ENCODE measurements at regions not wholly inside any gene's neighbourhood (a gene's known extent, or its start where the extent isn't known, plus 50 kb on each side); places are given as distances from the start of the nearest gene placed in this dataset.
"Not testable (repeated sequence)": the region's sequence is repeated elsewhere in the genome, so short reads cannot be mapped to it uniquely, and the experiment has no call there.

GRCh38 chr2:75833386-75833785 lies 122.7 kb upstream of the GCFC2 start:
- no peaks in the 10 kb centered on the region for H3K4me1 ChIP-seq (replicated peaks)
- DNase-seq (ENCODE audit: low spot score): no peak
- H3K27ac ChIP-seq: no peak overlapping the region
- H3K36me3 ChIP-seq: no peaks in the 10 kb centered on the region
- H3K4me3 ChIP-seq: no peak overlapping the region
- no peaks in the 10 kb centered on the region for H3K27me3 ChIP-seq (replicated peaks; ENCODE audit: insufficient read depth)
- H3K9me3 ChIP-seq: no peaks in the 10 kb centered on the region
- WGBS: 28% methylated on average over 2 of the region's 2 CpGs
- TF ChIP-seq POLR2A (IDR thresholded peaks at IDR 0.05): no peak
- TF ChIP-seq CTCF (IDR thresholded peaks at IDR 0.05): no peak
- intact Hi-C loops (cut with DNase I): no loop called here

- H3K27me3 ChIP-seq (replicated peaks; ENCODE audit: insufficient read depth): no peaks in the 10 kb centered on the region
- H3K4me3 ChIP-seq: no peak overlapping the region
- no peaks in the 10 kb centered on the region for H3K36me3 ChIP-seq
- H3K9me3 ChIP-seq: no peaks in the 10 kb centered on the region
- WGBS: 77% methylated on average over 4 of the region's 4 CpGs
- TF ChIP-seq POLR2AphosphoS5 (IDR thresholded peaks at IDR 0.05): no peak
- TF ChIP-seq POLR2A (IDR thresholded peaks at IDR 0.05): no peak
- TF ChIP-seq CTCF (IDR thresholded peaks at IDR 0.05): no peak
- no peak overlapping the region for H3K27ac ChIP-seq
- DNase-seq (ENCODE audit: low spot score): no peak
- intact Hi-C loops (cut with DNase I): no loop called here
- no peaks in the 10 kb centered on the region for H3K4me1 ChIP-seq (replicated peaks)
Observed at GRCh38 chr2:75828826-75829225, 118.1 kb upstream of the GCFC2 start.

GRCh38 chr2:75823515-75823914 lies 112.8 kb upstream of the GCFC2 start:
- H3K36me3 ChIP-seq; H3K4me1 ChIP-seq (replicated peaks); H3K9me3 ChIP-seq; H3K27ac ChIP-seq; DNase-seq (ENCODE audit: low spot score); H3K4me3 ChIP-seq; intact Hi-C loops (cut with DNase I); H3K27me3 ChIP-seq (replicated peaks; ENCODE audit: insufficient read depth): not testable (repeated sequence)
- 100% methylated on average over 1 of the region's 1 CpG for WGBS

- 81% methylated on average over 2 of the region's 2 CpGs for WGBS
- Histone ChIP-seq H3K4me1 (replicated peaks) (no peaks in the 10 kb centered on the region), H3K36me3 (no peaks in the 10 kb centered on the region), H3K9me3 (no peaks in the 10 kb centered on the region), H3K27ac (no peak overlapping the region), H3K4me3 (no peak overlapping the region), H3K27me3 (replicated peaks; ENCODE audit: insufficient read depth) (no peaks in the 10 kb centered on the region)
- DNase-seq (ENCODE audit: low spot score): no peak
- no peak for TF ChIP-seq POLR2A (IDR thresholded peaks at IDR 0.05)
- TF ChIP-seq CTCF (IDR thresholded peaks at IDR 0.05): no peak
- no peak for TF ChIP-seq POLR2AphosphoS5 (IDR thresholded peaks at IDR 0.05)
- intact Hi-C loops (cut with DNase I): no loop called here
Observed at GRCh38 chr2:75822336-75822735, 111.6 kb upstream of the GCFC2 start.

- DNase-seq (ENCODE audit: low spot score): no peak
- H3K36me3 ChIP-seq: no peaks in the 10 kb centered on the region
- 76% methylated on average over 3 of the region's 3 CpGs for WGBS
- TF ChIP-seq POLR2A (IDR thresholded peaks at IDR 0.05): no peak
- no peak for TF ChIP-seq POLR2AphosphoS5 (IDR thresholded peaks at IDR 0.05)
- TF ChIP-seq CTCF (IDR thresholded peaks at IDR 0.05): no peak
- no peak overlapping the region for H3K27ac ChIP-seq
- no peaks in the 10 kb centered on the region for H3K4me1 ChIP-seq (replicated peaks)
- intact Hi-C loops (cut with DNase I): no loop called here
- no peak overlapping the region for H3K4me3 ChIP-seq
- no peaks in the 10 kb centered on the region for H3K9me3 ChIP-seq
- H3K27me3 ChIP-seq (replicated peaks; ENCODE audit: insufficient read depth): no peaks in the 10 kb centered on the region
Observed at GRCh38 chr2:75820693-75821092, 110.0 kb upstream of the GCFC2 start.
